ENCODE measurements at regions not wholly inside any gene's neighbourhood (a gene's known extent, or its start where the extent isn't known, plus 50 kb on each side); places are given as distances from the start of the nearest gene placed in this dataset.

DNA sequence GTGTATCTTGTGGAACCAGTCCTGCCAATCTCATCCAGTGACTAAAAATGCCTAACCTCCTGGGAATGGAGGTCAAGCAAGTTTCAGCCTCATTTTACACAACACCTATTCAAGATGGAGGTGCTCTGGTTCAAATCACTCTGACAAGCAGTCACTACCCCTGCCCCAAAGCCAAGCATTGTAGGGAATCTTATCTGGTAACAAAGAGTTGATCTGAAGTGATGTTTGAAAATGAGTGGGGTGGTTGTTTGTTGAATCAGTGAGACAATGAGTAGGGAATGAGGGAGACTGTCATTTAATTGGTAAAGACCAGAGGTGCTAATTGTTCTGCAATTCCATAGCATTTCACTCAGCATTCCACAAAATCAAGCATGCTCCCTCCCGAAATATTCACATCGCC lies 132.0 kb downstream of the RND3 start:
- H2AFZ ChIP-seq (ENCODE audit: low read length): no peak overlapping the region
- TF ChIP-seq, protein P1, sequence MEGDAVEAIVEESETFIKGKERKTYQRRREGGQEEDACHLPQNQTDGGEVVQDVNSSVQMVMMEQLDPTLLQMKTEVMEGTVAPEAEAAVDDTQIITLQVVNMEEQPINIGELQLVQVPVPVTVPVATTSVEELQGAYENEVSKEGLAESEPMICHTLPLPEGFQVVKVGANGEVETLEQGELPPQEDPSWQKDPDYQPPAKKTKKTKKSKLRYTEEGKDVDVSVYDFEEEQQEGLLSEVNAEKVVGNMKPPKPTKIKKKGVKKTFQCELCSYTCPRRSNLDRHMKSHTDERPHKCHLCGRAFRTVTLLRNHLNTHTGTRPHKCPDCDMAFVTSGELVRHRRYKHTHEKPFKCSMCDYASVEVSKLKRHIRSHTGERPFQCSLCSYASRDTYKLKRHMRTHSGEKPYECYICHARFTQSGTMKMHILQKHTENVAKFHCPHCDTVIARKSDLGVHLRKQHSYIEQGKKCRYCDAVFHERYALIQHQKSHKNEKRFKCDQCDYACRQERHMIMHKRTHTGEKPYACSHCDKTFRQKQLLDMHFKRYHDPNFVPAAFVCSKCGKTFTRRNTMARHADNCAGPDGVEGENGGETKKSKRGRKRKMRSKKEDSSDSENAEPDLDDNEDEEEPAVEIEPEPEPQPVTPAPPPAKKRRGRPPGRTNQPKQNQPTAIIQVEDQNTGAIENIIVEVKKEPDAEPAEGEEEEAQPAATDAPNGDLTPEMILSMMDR (IDR thresholded peaks at IDR 0.05; ENCODE audit: extremely low read depth, low read depth, low read length): no peak
- no peaks in the 10 kb centered on the region for H3K79me2 ChIP-seq (ENCODE audit: insufficient read depth, low read length)
- no peaks in the 10 kb centered on the region for H4K20me1 ChIP-seq (ENCODE audit: insufficient read depth, low read length)
- no peak overlapping the region for H3K27ac ChIP-seq (ENCODE audit: low read depth, low read length)
- H3K4me1 ChIP-seq (ENCODE audit: insufficient read depth, low read length): no peaks in the 10 kb centered on the region
- no peak overlapping the region for H3K4me2 ChIP-seq (ENCODE audit: insufficient read depth, low read length)
- H3K27me3 ChIP-seq (ENCODE audit: insufficient read depth, low read length): no peaks in the 10 kb centered on the region
- no peak overlapping the region for H3K4me3 ChIP-seq (ENCODE audit: insufficient read depth, low read length)
- H3K36me3 ChIP-seq (ENCODE audit: insufficient read depth, low read length): no peaks in the 10 kb centered on the region
- no peak for DNase-seq (ENCODE audit: insufficient read length, low spot score, missing footprints)
- H3K9me3 ChIP-seq (ENCODE audit: low read depth, low read length): no peaks in the 10 kb centered on the region

- H3K4me2 ChIP-seq (ENCODE audit: insufficient read depth, low read length): no peak overlapping the region
- H3K9me3 ChIP-seq (ENCODE audit: low read depth, low read length): no peaks in the 10 kb centered on the region
- H4K20me1 ChIP-seq (ENCODE audit: insufficient read depth, low read length): no peaks in the 10 kb centered on the region
- no peaks in the 10 kb centered on the region for H3K36me3 ChIP-seq (ENCODE audit: insufficient read depth, low read length)
- H3K4me1 ChIP-seq (ENCODE audit: insufficient read depth, low read length): no peaks in the 10 kb centered on the region
- no peak overlapping the region for H2AFZ ChIP-seq (ENCODE audit: low read length)
- no peak overlapping the region for H3K4me3 ChIP-seq (ENCODE audit: insufficient read depth, low read length)
- TF ChIP-seq, protein P1 (IDR thresholded peaks at IDR 0.05; ENCODE audit: extremely low read depth, low read depth, low read length): no peak
- no peak overlapping the region for H3K27ac ChIP-seq (ENCODE audit: low read depth, low read length)
- H3K79me2 ChIP-seq (ENCODE audit: insufficient read depth, low read length): no peaks in the 10 kb centered on the region
- H3K27me3 ChIP-seq (ENCODE audit: insufficient read depth, low read length): no peaks in the 10 kb centered on the region
- DNase-seq (ENCODE audit: insufficient read length, low spot score, missing footprints): no peak
These were observed 134.1 kb downstream of the RND3 start for GRCh38 chr2:150353376-150353775.

DNA sequence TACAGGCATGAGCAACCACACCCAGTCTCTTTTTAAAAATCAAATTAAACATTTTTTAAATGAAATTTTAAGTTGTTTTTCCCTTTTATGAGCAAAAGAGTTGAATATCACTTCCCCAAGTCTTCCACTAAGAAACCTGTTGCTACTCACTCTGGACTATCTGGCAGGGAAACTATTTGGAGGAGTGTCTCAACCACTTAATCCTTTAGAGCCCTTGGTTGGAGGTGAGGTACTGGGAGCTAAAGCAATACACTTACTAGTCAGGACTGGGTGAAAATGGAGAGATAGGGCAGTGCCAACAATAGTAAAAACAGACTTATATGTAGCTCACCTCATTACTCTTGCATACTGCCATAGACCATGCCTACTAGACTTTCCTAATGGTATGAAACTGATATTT lies 135.5 kb downstream of the RND3 start:
- Histone ChIP-seq H3K4me3 (ENCODE audit: insufficient read depth, low read length) (no peak overlapping the region), H2AFZ (ENCODE audit: low read length) (no peak overlapping the region), H3K27ac (ENCODE audit: low read depth, low read length) (no peak overlapping the region), H3K27me3 (ENCODE audit: insufficient read depth, low read length) (no peaks in the 10 kb centered on the region), H4K20me1 (ENCODE audit: insufficient read depth, low read length) (no peaks in the 10 kb centered on the region), H3K4me2 (ENCODE audit: insufficient read depth, low read length) (no peak overlapping the region), H3K79me2 (ENCODE audit: insufficient read depth, low read length) (no peaks in the 10 kb centered on the region), H3K9me3 (ENCODE audit: low read depth, low read length) (no peaks in the 10 kb centered on the region), H3K4me1 (ENCODE audit: insufficient read depth, low read length) (no peaks in the 10 kb centered on the region), H3K36me3 (ENCODE audit: insufficient read depth, low read length) (no peaks in the 10 kb centered on the region)
- TF ChIP-seq, protein P1 (IDR thresholded peaks at IDR 0.05; ENCODE audit: extremely low read depth, low read depth, low read length): no peak
- no peak for DNase-seq (ENCODE audit: insufficient read length, low spot score, missing footprints)

DNA sequence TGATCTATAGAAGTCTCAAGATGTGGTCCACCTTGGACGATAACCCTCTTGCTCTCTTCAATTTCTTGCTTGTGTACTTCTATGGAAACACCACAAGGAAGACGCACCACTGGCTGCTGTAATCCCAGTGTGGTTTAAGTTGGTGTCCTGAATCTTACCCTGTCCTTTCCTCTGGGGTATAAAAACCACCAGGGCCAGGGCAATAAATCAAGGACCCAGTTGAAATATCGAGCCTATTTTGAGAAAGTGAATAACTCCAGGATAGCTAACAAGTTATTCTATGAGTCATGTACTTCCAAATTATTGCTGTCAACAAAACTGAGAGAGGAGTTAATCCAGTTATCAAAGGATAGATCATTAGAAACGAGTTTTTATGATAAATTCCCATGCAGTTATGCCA lies 137.0 kb downstream of the RND3 start:
- TF ChIP-seq, protein P1 (IDR thresholded peaks at IDR 0.05; ENCODE audit: extremely low read depth, low read depth, low read length): no peak
- Histone ChIP-seq H4K20me1 (ENCODE audit: insufficient read depth, low read length) (no peaks in the 10 kb centered on the region), H3K4me3 (ENCODE audit: insufficient read depth, low read length) (no peak overlapping the region), H3K36me3 (ENCODE audit: insufficient read depth, low read length) (no peaks in the 10 kb centered on the region), H3K4me1 (ENCODE audit: insufficient read depth, low read length) (no peaks in the 10 kb centered on the region), H3K79me2 (ENCODE audit: insufficient read depth, low read length) (no peaks in the 10 kb centered on the region), H2AFZ (ENCODE audit: low read length) (no peak overlapping the region), H3K4me2 (ENCODE audit: insufficient read depth, low read length) (no peak overlapping the region), H3K27ac (ENCODE audit: low read depth, low read length) (no peak overlapping the region), H3K27me3 (ENCODE audit: insufficient read depth, low read length) (no peaks in the 10 kb centered on the region), H3K9me3 (ENCODE audit: low read depth, low read length) (no peaks in the 10 kb centered on the region)
- DNase-seq (ENCODE audit: insufficient read length, low spot score, missing footprints): peak; percentile 61

All from osteoblast (primary cell).